ENCODE measurements at regions not wholly inside any gene's neighbourhood (a gene's known extent, or its start where the extent isn't known, plus 50 kb on each side); places are given as distances from the start of the nearest gene placed in this dataset.

DNA sequence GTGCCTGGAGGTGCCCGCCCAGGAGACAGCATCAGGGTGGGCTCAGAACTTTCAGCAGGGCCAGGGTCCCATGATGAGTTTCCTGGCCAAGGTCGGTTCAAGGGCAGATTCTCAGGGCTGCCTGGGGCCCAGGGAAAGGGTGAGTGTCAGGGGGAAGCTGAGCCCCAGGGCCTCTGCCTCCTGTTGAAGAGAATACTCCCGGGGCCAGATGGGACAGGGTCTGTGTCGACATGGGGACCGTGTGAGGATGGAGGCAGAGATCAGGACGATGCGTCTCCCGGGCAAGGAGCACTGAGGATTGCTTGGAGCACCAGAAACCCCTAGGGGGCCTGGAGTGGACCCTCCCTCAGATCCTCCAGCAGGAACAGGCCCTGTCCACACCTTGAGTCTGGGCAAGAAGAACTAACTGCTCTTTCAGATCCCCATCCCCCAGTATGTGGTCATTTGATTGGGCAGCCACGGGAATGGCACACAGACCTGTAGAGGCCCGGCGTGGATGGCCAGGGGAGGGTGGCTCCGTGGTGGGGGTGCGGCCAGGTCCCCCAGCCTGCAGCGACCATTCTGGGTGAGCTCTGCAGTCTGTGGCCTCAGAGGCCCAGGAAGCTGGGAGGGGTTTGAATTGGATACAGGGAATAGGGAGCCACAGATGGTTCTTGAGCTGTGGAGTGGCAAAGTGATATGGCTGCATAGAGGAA, 1078.7 kb downstream of the BRD1 start:
- H3K4me3 ChIP-seq (ENCODE audit: low read depth, low read length), result no peak overlapping the region
- DNase-seq (ENCODE audit: low read depth), result no peak
- no peak for TF ChIP-seq MYC (IDR thresholded peaks at IDR 0.05; ENCODE audit: low read depth, low read length)
- TF ChIP-seq, protein P1, sequence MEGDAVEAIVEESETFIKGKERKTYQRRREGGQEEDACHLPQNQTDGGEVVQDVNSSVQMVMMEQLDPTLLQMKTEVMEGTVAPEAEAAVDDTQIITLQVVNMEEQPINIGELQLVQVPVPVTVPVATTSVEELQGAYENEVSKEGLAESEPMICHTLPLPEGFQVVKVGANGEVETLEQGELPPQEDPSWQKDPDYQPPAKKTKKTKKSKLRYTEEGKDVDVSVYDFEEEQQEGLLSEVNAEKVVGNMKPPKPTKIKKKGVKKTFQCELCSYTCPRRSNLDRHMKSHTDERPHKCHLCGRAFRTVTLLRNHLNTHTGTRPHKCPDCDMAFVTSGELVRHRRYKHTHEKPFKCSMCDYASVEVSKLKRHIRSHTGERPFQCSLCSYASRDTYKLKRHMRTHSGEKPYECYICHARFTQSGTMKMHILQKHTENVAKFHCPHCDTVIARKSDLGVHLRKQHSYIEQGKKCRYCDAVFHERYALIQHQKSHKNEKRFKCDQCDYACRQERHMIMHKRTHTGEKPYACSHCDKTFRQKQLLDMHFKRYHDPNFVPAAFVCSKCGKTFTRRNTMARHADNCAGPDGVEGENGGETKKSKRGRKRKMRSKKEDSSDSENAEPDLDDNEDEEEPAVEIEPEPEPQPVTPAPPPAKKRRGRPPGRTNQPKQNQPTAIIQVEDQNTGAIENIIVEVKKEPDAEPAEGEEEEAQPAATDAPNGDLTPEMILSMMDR (IDR thresholded peaks at IDR 0.05; ENCODE audit: low read depth, low read length), result no peak
- TF ChIP-seq, protein P2, sequence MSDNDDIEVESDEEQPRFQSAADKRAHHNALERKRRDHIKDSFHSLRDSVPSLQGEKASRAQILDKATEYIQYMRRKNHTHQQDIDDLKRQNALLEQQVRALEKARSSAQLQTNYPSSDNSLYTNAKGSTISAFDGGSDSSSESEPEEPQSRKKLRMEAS (IDR thresholded peaks at IDR 0.05; ENCODE audit: low read depth, low read length), result no peak
- TF ChIP-seq POLR2A (IDR thresholded peaks at IDR 0.05; ENCODE audit: extremely low read depth, insufficient read length), result no peak

DNA sequence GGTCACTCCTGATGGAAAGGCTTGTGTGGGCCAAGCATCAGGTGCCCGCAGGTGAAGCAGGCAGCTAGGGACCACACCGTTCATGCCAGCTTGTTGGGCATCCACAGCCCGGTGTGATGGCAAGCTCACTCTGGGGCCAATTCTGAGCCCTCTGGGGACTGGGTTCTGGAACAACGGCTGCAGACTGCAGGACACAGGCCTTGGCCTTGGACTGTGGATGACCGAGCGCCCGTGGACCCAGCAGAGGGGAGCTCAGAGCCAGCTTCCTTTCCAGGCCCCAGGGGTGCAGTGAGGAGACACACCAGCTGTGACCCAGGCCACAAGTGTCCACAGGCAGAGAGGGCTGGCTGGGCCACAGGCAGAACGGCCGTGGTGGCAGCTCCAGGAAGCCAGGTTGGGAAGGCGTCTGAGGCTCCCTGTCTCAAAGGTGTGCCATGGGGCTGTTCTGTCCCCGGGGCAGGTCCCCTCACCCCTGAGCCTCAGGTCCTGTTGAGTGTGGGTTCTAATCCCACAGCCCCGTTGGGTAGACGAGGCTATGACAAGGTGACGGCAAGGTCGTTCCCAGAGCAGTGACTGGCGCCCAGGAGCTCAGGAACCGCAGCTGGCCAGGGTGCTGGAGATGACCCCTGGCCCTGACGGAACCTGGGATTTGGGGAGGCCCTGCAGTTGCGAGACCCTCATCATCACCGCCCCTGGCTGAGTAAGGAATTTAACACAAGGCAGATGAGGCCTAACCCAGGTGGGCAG, 1079.4 kb downstream of the BRD1 start:
- no peak overlapping the region for H3K4me3 ChIP-seq (ENCODE audit: low read depth, low read length)
- no peak for DNase-seq (ENCODE audit: low read depth)
- TF ChIP-seq, protein P1 (IDR thresholded peaks at IDR 0.05; ENCODE audit: low read depth, low read length), result no peak
- TF ChIP-seq MYC (IDR thresholded peaks at IDR 0.05; ENCODE audit: low read depth, low read length) (no peak), POLR2A (IDR thresholded peaks at IDR 0.05; ENCODE audit: extremely low read depth, insufficient read length) (no peak)
- TF ChIP-seq, protein P2 (IDR thresholded peaks at IDR 0.05; ENCODE audit: low read depth, low read length), result no peak

DNA sequence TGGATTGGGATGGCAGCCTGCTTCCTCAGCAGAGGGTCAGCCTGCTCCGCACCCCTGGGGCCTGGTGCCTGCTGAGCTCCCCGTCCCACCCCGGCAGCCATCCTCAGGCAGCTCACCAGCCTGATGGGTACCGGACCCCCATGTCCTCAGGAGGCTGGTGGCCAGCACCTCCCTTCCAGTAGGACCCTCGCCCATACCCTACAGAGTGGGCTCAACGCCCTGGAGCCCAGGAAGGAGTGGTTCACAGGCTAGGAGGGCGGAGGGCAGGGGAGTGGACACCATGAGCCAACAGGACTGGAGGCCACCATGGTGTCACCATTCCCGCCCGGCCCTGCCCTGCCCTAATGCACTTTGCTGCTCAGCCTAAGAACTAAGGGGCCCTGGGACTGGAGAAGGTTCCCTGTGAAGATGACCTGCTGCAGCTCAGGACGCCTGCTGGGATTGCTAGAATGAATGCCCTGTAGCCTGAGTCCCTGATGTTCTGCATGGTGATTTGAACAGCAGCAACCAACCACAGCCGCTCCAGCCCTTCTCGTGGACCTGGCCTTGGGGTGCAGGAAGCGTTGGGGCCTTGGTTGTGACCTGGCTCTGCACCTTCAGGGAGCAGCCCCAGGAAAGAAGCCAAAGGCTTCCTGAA, 1080.8 kb downstream of the BRD1 start:
- H3K4me3 ChIP-seq (ENCODE audit: low read depth, low read length), result no peak overlapping the region
- DNase-seq (ENCODE audit: low read depth), result no peak
- TF ChIP-seq MYC (IDR thresholded peaks at IDR 0.05; ENCODE audit: low read depth, low read length) (no peak), POLR2A (IDR thresholded peaks at IDR 0.05; ENCODE audit: extremely low read depth, insufficient read length) (no peak)
- TF ChIP-seq, protein P2 (IDR thresholded peaks at IDR 0.05; ENCODE audit: low read depth, low read length), result no peak

DNA sequence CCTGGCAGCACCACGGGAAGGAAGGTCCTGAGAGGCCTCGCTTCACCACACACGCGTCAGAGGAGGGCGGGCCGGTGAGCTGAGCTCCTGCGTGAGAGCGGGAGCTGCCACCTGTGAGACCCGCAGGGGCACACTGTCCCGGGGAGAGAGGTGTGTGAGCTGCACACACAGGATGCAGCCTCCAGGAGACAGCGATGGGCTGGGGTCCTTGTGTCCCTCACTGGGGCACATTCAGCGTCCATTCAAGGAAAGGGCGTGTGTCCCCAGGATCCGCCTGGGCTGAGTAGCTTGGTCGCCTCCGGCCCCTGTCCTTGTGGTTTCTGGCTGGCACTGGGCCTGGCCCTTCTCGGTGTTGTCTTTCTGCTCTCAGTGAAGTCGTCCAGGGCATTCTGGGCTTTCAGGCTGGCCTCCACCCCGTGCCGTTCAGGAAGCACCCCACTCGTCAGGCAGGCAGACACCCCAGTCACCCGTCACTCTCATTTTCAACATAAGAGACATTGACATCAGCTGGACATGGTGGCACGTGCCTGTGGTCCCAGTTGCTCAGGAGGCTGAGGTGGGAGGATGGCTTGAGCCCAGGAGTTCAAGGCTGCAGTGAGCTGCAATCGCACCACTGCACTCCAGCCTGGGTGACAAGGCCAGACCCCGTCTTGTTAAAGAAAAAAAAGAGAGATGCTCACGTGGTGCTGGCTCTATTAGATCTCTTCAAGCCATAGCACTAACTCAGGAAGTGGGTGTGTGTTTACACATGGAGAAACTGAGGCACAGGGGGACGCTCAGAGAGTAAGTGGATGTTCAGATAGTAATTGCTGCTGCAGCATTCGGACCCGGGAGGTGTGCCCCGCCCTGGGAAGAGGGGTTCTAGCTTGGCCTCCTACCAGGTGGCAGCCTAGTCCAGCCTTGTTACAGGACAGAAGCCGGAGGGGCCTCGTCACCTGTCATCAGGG, 1081.6 kb downstream of the BRD1 start:
- H3K4me3 ChIP-seq (ENCODE audit: low read depth, low read length), result no peak overlapping the region
- DNase-seq (ENCODE audit: low read depth), result no peak
- TF ChIP-seq, protein P2 (IDR thresholded peaks at IDR 0.05; ENCODE audit: low read depth, low read length), result no peak
- TF ChIP-seq, protein P1 (IDR thresholded peaks at IDR 0.05; ENCODE audit: low read depth, low read length), result no peak
- TF ChIP-seq MYC (IDR thresholded peaks at IDR 0.05; ENCODE audit: low read depth, low read length), result no peak
- TF ChIP-seq POLR2A (IDR thresholded peaks at IDR 0.05; ENCODE audit: extremely low read depth, insufficient read length), result no peak

DNA sequence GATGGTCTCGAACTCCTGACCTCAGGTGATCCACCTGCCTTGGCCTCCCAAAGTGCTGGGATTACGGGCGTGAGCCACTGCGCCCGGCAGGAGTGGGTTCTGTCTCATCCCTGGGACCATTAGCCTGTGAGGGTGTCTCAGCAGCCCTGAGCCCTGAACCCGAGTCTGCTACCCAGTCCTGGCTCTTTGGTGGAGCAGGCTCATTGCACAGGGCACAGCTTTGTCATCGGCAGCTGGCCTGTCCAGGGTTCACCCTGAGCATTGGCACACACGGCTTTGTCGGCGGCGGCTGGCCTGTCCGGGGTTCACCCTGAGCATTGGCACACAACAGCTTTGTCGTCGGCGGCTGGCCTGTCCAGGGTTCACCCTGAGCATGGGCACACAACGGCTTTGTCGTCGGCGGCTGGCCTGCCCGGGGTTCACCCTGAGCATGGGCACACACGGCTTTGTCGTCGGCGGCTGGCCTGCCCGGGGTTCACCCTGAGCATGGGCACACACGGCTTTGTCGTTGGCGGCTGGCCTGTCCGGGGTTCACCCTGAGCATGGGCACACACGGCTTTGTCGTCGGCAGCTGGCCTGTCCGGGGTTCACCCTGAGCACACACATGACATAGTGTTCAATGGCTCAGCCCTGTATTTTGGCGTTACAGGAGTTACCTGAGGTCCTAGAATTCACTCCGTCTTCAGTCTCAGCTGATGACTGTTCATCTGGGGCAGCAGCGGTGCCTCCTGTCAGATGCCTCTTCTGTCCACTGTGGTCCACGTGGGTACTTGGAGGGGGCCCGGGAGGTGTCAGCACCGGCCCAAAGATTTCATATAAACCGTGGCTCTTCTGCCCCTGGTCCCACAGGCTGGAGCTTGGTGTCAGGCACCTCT, 1082.5 kb downstream of the BRD1 start:
- DNase-seq (ENCODE audit: low read depth), result no peak
- TF ChIP-seq, protein P2 (IDR thresholded peaks at IDR 0.05; ENCODE audit: low read depth, low read length), result no peak
- no peak for TF ChIP-seq POLR2A (IDR thresholded peaks at IDR 0.05; ENCODE audit: extremely low read depth, insufficient read length)
- TF ChIP-seq, protein P1 (IDR thresholded peaks at IDR 0.05; ENCODE audit: low read depth, low read length), result no peak
- TF ChIP-seq MYC (IDR thresholded peaks at IDR 0.05; ENCODE audit: low read depth, low read length), result no peak
- H3K4me3 ChIP-seq (ENCODE audit: low read depth, low read length), result no peak overlapping the region

All from NB4 (cell line).